ENCODE measurements at regions not wholly inside any gene's neighbourhood (a gene's known extent, or its start where the extent isn't known, plus 50 kb on each side); places are given as distances from the start of the nearest gene placed in this dataset.
"Not testable (repeated sequence)": the region's sequence is repeated elsewhere in the genome, so short reads cannot be mapped to it uniquely, and the experiment has no call there.

DNA sequence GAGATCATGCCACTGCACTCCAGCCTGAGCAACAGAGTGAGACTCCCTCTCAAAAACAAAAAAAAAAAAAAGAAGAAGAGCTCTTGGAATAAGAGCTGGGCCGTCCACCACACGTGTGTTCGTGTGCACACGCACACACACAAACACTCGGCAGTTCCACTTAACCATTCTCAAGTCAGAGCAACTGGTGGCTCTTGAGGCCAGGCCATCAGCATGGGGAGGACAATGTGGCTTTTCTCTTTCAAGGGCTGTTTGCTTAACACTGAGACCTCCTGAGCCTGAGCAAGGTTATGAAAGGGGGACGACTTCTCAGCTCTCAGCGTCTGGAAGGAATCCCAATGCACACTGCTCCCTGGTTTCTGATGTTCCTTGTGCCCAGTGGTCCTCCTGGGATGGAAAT is 444.9 kb downstream of the SOX9 start:
- DNase-seq, result no peak

DNA sequence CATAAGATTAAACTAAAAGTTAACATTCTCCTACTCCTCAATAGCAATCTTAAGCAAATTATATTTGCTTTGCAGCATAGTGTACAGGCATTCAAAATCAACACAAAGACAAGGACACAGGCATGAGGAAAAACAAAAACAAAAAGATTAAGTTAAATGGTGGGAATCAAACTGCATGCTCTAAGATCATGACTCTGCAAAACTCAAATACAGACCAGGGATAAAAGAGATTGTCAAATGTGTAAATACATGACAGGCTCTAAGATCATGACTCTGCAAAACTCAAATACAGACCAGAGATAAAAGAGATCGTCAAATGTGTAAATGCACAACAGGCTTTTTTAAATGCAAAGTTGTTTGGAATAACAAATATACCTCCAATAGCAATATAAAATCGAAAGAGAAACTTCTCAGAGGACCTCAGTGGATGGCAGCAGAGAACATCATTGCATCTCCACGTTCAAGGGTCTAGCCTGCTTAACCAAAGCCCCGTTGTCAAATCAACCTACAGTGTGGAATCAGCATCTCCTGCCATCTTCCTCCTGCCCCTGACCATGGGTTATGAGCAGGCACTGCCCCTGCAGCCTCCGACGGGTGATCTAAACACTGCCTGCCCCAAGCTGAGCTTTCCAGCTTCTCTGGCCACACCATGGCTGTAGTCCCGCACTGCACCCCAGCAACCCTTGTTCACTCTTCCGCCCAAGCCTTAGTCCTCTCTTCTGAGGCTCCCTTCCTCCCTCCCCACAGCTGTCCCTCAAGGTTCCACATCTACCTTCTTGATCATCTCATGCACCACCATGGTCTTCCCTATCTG is 446.1 kb downstream of the SOX9 start:
- DNase-seq, result no peak

DNA sequence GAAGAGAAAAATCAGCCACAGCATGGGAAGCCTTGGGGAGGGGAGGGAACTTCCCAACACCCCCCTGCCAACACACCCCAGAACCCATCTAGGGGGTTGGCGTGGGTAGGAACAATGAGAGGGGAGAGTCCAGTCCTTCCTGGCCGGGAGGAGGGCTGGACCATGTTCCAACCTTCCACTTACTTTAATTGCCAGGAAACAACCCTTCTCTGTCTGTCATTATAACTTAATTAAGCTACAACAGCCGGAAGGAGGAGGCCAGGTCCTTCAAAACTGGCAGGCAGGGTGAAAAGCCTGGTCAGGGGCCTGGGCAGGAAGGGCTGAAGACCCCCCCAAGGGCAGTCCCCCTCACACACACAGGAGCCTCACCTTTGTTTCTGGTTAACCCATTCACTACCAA is 447.0 kb downstream of the SOX9 start:
- no peak for DNase-seq

DNA sequence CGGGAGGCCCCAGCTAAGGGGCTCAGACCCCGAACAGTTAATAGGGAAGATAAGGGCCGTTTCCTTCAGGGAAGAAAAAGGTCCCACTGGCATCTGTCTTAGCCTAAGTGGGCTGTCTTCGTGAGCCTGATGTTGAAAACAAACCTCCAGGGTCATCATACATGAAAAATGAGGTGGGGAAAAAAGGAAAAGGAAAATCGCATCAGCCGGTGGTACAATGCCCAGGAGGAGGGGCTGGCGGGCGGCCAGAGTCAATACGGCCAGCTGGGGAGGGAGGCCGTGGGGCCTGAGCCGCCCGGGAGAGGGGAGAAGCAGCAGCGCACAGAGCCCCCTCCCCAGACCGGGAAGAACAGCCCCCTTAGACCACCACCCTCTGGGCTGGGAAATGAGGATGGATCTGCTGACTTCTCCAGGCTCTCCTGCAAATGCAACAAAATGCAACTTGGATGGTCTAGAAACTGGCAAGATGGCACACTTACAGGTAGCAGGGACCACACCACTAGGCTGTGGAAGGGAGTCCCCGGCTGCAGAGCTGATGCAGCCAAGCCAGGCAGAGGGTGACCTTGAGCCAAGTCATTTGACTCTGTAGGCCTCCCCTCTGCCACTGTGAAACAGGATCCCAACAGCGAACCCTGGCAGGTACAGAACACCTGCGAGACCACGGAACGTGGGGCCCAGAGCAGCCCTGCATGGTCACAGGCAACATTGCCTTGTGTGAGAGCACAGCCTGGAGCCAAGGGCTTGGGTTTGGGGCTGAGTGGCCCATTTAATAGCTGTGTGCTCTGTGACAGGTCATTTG is 448.5 kb downstream of the SOX9 start:
- no peak for DNase-seq

DNA sequence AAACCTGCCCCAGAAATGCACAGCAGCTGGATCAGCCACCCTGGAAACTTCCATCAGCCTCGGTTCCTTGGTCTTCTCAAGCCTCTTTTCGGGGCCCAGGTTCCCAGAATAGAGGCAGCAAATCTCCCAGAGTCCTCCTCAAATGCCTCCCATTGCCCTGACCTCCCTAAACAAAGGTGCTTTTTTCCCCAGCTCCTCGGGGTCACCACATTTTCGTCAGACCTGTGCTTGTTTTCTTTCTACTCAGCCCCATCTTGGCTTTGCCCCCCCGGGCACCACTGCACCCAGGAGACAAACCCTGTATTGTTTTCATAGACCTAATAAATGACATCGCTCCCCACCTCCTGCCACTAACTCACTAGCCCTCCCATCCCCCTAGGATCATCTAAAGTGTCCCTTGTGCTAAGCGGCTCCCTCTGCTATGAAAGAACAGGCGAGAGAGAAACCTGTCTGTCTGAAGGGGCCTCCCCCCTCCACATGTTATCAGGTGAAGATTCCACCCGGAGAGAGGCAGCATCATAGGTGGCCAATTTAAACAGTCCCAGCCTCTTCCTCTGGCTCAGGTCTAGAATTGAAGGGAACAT is 451.1 kb downstream of the SOX9 start:
- no peak for DNase-seq

DNA sequence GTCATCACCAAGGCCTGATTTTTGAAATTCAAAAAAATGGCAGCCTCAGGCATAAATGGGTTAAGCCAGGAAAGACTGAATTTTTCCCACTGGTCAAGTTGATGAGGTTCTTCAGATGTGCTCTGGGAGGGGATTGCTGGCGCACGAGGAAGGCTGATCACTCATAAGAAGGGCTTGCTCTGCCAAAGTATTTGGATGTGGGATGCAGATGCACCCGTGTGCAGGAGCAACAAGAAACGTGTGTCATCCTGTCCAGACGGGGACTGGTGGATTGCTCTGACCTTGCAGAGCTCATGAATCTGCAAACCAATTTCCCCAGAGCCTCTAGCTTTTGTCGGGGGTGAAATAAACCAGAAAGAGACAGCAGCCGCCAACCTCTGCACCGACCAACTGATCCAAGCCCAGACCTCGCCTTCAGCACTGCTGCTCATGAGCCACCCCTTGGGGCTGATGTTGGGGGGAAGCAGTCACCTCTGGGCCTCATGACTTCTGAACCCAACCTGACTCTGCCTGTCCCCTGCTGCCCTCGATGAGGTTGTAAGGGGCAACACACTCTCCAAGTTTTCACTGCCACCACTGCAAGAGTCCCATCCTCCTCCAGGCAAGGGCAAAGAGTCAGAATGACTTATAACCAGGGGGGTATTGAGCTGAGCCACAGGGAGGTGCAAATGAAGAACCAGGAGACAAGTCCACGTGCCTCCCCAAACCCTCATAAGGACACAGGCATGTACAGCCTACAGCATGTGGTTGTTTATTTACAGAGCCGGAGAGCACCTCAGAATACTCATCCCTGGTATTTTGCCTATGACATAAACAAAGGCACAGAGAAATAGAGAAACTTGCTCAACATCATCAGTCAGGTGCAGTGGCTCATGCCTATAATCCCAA is 452.0 kb downstream of the SOX9 start:
- no peak for DNase-seq

DNA sequence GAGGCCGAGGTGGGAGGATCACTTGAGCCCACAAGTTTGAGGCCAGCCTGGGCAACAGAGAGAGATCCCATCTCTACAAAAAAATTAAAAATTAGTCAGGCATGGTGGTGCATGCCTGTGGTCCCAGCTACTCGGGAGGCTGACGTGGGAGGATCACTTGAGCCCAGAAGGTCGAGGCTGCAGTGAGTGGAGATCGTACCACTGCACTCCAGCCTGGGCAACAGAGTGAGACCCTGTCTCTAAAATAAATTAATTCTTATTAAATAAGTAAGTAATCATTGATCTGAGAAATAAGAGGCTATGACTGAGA is 452.6 kb downstream of the SOX9 start:
- DNase-seq, result not testable (repeated sequence)

DNA sequence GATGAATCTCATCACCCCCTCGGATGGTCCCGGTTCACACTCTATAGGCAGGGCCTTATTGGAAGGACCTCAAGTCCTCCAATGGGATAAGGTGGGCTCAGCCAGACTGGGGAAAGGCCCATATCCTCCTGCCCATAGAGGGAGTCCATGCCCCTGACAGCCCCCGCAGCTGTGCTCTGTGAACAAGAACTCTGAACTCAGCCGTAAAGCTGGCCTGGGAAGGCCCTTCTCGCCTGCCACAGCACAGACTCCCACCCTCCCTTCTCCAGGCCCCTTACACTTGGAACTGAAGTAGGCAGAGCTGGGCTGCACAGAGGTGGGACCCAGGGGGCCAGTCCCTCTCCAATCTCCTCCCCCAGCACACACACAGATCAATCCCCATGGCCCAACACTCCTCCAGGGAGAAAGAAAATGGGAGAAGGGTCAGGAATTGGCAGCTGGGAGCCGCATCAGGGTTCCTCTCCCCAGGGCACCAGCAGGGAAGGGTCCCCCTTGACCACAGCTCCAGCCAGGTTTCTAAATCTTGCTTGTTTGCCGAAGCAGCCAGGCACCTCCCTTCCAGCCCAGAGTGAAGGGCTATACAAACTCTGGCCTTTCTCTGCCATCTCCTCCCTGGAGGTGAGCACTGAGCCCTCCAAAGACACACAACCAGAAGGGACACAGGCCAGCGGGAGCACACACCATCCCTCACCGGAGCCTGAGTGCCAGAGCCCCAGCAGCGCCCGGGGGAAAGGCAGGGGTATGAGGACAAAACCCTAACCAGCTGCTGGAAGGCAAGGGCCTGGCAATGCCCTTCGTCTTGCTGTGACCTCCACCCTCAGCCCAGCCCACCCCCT is 454.1 kb downstream of the SOX9 start:
- no peak for DNase-seq

DNA sequence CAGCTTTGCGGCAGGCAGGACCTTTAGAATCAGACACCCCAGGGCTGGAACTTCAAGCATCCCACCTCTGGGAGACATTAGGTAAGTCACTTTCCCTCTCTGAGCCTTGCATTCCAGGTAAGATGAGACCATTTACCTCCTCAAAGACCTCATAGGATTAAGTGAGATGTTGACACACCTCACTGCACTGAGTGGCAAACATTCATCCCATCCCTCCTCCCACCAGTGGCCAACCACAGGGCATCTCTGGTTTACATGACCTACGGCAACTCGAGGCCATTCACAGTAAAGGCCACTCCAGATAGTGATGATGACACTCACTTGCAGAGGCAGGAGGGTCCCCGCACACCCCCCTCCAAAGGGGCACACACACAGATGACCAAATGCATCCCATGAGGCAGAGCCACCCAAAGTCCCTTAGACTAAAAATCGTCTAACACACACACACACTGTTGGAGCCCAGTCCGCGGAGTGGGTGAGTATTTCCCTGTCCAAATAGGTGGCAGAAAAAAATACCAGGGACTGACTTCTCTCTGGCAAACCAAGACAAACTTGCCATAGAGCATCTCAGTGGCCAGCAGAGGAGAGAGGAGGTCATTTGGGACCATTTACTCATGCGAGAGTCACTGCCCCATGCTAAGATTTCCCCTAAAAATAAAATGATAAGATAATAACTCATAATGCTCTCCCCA is 454.9 kb downstream of the SOX9 start:
- DNase-seq, result no peak

DNA sequence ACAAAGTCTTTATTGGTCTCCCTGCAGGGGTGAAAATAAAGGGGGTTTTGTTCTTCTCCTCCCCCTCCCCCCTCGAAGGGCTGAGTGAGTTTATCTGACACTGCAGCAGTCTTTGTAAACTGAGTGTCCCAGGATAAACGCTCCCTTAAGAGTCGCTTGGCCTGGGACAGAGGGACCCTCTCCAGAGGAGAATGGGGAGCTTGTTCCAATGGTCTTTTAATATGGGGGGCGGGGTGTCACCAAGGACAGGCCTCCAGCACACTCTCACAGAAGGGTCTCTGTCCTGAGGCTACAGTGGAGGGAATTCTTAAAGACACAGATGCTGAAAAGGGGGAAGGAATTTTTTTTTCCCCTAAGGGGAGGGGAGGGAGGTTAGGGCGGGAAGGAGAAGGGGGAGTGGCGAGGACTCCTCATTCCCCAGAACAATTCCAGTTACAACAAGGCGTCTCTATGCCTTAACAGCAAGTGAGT is 455.5 kb downstream of the SOX9 start:
- no peak for DNase-seq

DNA sequence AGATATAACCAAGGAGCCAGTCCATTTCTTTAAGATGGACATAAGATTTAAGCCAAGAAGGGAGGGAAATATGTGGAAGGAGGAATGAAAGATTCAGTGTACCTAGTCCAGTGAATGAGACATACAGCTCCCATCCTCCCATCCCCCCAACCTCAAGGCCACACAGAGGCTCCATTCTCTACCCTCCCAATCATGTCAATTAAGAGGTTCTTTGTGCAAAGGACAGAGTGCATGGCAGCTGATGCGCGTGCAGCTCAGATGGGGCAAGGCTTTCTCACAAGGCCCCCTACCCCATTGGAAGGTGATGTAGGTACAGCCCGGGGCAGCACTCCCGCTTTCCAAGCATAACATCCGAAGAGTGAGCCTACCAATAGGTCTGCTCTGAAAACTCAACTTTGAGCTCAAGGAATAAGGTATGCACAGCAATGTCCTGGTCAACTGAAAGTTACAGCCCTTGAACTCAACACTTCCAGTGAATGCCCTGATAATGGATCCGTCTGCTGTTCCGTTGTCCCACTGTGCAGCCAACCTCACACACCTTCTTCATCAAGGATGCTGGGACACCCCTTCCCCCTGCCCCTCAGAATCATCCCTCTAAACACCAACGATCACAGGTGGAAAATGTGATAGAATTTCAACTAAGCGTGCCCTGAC is 458.1 kb downstream of the SOX9 start:
- DNase-seq, result no peak

DNA sequence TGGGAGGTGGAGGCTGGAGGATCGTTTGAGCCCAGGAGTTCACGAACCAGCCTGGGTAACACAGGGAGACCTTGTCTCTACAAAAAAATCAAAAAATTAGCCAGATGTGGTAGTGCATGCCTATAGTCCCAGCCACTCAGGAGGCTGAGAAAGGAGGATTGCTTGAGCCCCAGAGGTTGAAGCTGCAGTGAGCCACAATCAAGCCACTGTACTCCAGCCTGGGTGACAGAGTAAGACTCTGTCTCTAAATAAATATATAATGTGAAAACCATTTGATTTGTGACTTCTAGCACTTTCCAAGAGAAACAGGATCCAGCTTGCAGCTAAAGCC is 459.1 kb downstream of the SOX9 start:
- DNase-seq, result no peak

DNA sequence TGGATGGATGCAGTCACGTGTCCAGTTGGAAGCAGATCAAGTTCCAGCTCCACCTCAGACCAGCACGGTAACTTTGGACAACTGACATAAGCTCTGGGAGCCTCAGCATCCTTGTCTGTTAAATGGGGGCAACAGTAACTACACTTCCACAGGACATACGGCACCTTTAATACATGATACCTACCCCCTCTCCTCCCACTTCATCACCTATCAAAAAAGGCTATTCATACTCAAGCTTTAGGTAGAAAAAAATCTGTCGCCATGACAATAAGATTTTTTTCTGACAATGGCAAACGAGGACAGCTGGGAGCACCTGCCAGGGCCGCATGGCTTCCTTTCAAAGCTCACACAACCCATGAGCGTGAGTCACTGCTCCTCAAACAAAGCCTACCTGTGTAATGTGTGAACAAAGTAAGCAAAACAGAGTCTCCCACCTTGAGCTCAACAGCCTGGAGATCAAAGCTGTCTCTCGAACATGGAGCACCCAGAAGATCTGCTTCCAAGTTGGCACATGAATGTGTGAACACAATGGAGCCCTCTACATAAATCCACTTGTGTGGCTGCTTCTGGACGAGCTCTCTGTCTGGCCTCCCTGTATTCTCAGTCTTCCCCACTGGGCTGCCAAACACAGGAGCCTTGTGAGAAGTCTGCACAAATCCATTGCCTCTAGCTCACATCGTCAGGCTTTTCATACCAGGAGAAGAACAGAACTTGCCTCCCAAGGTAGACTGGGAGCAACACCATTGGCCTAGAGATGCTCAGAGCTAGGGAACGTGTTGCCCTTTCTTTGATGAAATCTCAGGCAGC is 459.7 kb downstream of the SOX9 start:
- DNase-seq, result no peak

DNA sequence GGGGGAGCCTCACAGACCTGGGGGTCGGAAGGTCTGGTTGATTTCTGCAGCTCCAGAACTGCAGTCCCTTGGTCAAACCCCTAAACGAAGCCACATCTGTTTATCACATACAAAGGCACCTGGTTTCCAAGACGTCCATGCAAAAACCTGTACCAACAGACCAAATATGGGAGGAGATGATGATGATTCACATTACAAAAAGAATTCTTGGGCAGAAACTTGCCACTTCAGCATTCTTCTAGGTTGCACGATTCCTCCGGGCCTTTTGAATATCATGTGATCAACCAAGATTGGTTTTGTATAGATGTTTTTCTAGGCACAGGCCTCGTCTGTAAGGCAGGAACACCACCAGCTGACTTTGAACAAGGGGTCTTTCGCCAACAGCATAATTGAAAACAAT is 466.3 kb downstream of the SOX9 start:
- no peak for DNase-seq

DNA sequence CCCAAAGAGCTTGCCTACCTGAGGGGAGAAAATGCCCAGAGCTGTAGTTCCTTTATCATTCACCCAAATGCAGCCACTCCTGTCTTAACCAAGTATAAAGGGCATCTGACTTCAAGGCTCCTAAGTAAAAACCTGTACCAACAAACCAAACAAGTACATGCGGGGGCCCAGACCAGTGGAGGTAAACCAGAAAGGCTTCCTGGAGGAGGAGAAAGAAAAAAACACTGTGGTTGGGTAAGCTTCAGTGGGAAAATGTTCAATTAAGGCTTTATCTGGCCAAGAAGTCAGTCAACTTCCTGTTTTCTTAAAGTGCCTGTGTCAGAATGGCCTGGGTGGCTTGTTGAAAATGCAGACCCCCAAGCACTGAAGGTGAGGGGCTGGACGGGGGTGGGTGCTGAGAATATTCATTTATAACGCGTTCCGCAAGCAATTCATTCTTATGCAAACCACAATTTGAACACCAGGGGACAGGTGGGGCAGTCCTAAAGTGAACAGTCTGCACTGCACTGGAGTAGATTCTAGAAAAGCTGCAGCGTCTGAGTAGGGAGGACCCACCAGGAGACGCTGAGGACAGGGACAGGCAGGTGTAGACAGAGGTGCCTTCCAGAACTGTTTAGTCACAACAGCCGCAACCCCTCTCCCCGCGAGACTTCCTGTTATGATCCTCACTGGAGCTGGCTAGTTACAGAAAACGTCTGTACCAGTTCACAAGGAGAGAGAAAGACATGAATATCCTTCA is 467.1 kb downstream of the SOX9 start:
- DNase-seq, result no peak

DNA sequence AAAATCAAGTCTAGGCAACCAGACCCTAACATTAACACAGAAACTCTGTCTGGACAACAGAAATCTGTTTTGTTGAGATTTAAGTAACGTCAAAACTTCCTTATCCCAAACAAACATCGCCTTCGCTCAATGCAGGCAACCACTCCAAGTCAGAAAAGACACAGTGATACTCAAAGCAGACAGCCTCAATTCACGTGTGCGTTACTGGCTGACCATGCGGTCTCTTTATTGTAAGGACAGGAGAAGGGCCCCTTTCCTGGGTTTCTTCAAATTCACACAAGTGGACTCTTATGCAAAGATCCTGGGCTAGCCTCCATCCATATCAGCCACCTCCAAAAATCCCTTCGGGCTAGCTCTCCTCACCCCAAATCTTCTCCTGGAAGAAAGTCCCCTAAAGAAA is 467.7 kb downstream of the SOX9 start:
- no peak for DNase-seq

DNA sequence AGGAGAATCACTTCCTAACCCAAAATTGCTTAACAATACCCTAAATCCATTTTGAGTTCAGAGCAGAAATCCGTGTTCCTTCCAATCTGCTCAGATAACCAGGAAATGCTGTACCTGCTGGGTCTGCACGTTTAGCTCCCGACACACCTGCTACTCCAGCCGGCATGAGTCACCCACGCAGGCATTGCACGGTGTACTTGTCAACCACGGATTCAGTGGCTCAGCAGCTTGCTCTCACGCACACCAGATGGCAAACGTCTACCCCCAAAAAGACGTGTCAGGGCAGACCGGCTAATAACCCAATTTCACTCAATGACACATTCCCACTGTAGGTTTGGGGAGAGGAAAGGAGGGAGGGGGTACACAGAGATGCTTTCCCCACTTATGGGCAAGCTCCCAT is 468.1 kb downstream of the SOX9 start:
- no peak for DNase-seq

DNA sequence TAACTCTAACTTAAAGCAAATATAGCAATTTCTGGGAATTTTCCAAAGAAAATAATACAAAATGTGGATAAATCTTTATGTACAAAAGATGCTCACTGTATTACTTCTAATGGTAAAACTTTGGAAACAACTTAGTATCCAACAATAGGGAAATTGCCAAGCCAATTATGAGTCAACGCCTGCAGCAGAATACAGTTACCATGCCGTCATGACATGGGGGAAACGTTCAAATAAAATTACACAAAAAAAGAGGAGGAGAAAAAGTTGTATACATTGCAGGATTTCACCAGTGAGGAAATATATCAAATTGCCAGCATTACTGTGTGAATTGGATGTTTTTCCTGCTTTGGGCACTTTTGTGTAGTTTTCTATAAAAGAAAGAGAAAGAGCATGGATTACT is 469.6 kb downstream of the SOX9 start:
- no peak for DNase-seq

DNA sequence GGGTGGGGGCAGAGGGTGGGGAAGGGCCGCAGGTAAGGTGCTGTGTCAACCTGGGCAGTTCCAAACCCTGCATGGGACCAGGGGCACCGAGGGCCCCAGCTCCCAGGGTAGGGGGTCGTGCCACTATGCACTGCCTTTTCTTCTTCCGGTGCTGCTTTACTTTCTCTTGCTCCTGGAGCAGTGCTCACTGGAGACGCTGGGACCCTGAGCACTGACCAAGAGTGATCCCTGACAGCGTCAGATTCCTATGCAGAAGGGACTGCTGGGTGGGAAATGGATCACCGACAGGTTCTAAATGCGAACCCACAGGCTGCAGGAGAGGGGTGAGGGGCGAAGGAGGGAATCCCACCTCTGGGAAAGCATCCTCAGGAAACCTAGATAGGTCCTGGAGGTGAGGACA is 470.1 kb downstream of the SOX9 start:
- no peak for DNase-seq
